GM18498 (cell line): ENCODE measurements at regions not wholly inside any gene's neighbourhood (a gene's known extent, or its start where the extent isn't known, plus 50 kb on each side); places are given as distances from the start of the nearest gene placed in this dataset.

Experiments
- ATAC-seq: cut with Tn5 transposase; IDR thresholded peaks from one replicate; pipeline ENCODE4 v1.9.1; 2021; ENCODE audit warnings: mild to moderate bottlenecking, moderate library complexity; ENCODE audit not compliant: unreplicated experiment

GRCh38 chr4:4695497-4695896 lies 153.6 kb upstream of the STX18 start:
- ATAC-seq, result no peak

GRCh38 chr4:4694827-4695226 lies 153.0 kb upstream of the STX18 start:
- ATAC-seq, result no peak

- no peak for ATAC-seq
Observed at GRCh38 chr4:4694296-4694772, 152.5 kb upstream of the STX18 start.

GRCh38 chr4:4693755-4694295 lies 152.0 kb upstream of the STX18 start:
- ATAC-seq, result no peak

GRCh38 chr4:4693258-4693657 lies 151.4 kb upstream of the STX18 start:
- peak; percentile 45 for ATAC-seq

- ATAC-seq, result no peak
Observed at GRCh38 chr4:4690854-4691253, 149.0 kb upstream of the STX18 start.

GRCh38 chr4:4689694-4690440 lies 148.0 kb upstream of the STX18 start:
- peak; percentile 87 for ATAC-seq

- ATAC-seq, result no peak
Observed at GRCh38 chr4:4687935-4688727, 146.3 kb upstream of the STX18 start.

- no peak for ATAC-seq
Observed at GRCh38 chr4:4687100-4687499, 145.3 kb upstream of the STX18 start.

GRCh38 chr4:4685810-4686795 lies 144.3 kb upstream of the STX18 start:
- no peak for ATAC-seq

GRCh38 chr4:4681653-4682052 lies 139.8 kb upstream of the STX18 start:
- no peak for ATAC-seq

- ATAC-seq, result no peak
Observed at GRCh38 chr4:4680758-4681157, 138.9 kb upstream of the STX18 start.

- no peak for ATAC-seq
Observed at GRCh38 chr4:4680243-4680642, 138.4 kb upstream of the STX18 start.

GRCh38 chr4:4677556-4678522 lies 136.0 kb upstream of the STX18 start:
- ATAC-seq, result no peak

GRCh38 chr4:4675641-4676040 lies 133.8 kb upstream of the STX18 start:
- no peak for ATAC-seq

GRCh38 chr4:4675051-4675581 lies 133.3 kb upstream of the STX18 start:
- no peak for ATAC-seq

GRCh38 chr4:4673070-4673469 lies 131.2 kb upstream of the STX18 start:
- ATAC-seq, result no peak

GRCh38 chr4:4672402-4672801 lies 130.6 kb upstream of the STX18 start:
- no peak for ATAC-seq

GRCh38 chr4:4671774-4672349 lies 130.0 kb upstream of the STX18 start:
- ATAC-seq, result no peak
